Esophagus squamous epithelium (tissue), 4 donors: ENCODE measurements at regions not wholly inside any gene's neighbourhood (a gene's known extent, or its start where the extent isn't known, plus 50 kb on each side); places are given as distances from the start of the nearest gene placed in this dataset.

Experiments used
- CTCF ChIP-seq, 6 experiments: fragments of 450-650 bp in 4 of 6; fragments of 200-600 bp in 2 of 6; sonication (generic) in 2 of 6; IDR thresholded peaks; one replicate each; pipeline ENCODE4 v1.5.1; 2016 to 2019; ENCODE audit warnings: antibody characterized with exemption in 6 of 6, mild to moderate bottlenecking in 4 of 6, moderate library complexity in 4 of 6
- POLR2A ChIP-seq, 4 donors: fragments of 450-650 bp; IDR thresholded peaks; one replicate each; pipeline ENCODE4 v1.6.1; 2017; ENCODE audit warnings: antibody characterized with exemption in 4 of 4, mild to moderate bottlenecking in 4 of 4, moderate library complexity in 3 of 4

- TF ChIP-seq POLR2A (IDR thresholded peaks at IDR 0.05) = no peak
- no peak for TF ChIP-seq CTCF (IDR thresholded peaks at IDR 0.05)
Measured at GRCh38 chr10:29826221-29826620, 191.4 kb upstream of the SVIL start.
